SJCRH30 (cell line): ENCODE measurements at regions not wholly inside any gene's neighbourhood (a gene's known extent, or its start where the extent isn't known, plus 50 kb on each side); places are given as distances from the start of the nearest gene placed in this dataset.

Source experiments
- DNase-seq, 2 experiments: peaks; one replicate each; pipeline ENCODE4 v3.0.0-alpha.2; 2015 to 2020
- H3K27ac ChIP-seq: fragments of 250-450 bp; sonication (Bioruptor Pico); 2 replicates; pipeline ENCODE4 v1.5.1; 2020; ENCODE audit warnings: mild to moderate bottlenecking, moderate library complexity
- H3K27me3 ChIP-seq: fragments of 250-450 bp; sonication (Bioruptor Pico); 2 replicates; pipeline ENCODE4 v1.5.1; 2020; ENCODE audit warnings: mild to moderate bottlenecking, moderate library complexity
- H3K36me3 ChIP-seq: fragments of 250-450 bp; sonication (Bioruptor Pico); 2 replicates; pipeline ENCODE4 v1.5.1; 2020; ENCODE audit warnings: mild to moderate bottlenecking, moderate library complexity
- H3K4me1 ChIP-seq: fragments of 250-450 bp; sonication (Bioruptor Pico); 2 replicates; pipeline ENCODE4 v1.5.1; 2020; ENCODE audit warnings: mild to moderate bottlenecking, moderate library complexity
- H3K4me3 ChIP-seq: fragments of 250-450 bp; sonication (Bioruptor Pico); 2 replicates; pipeline ENCODE4 v1.5.1; 2020; ENCODE audit warnings: mild to moderate bottlenecking, moderate library complexity
- H3K9me3 ChIP-seq: fragments of 250-450 bp; sonication (Bioruptor Pico); replicated peaks from 2 replicates; pipeline ENCODE4 v1.5.1; 2020; ENCODE audit warnings: mild to moderate bottlenecking, moderate library complexity

DNA sequence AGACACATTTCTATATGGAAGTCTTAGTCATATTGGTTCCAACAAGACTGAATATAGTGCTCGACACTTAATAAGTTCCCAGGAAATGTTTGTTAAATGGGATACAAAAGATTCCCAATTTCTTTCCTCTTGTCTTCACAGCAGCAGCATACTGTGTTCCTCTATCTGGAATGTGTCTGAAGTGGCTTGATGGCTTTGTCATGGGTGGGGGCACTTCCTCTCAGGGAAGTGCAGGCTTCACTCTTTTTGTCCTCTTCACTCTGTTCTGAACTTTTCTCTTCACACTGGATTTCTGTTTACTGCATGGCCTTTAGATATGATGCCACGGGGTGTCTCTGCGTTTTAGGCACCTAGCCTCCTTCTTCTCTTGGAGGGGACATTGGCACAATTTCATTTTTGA lies 127.7 kb upstream of the C9orf72 start:
- no peaks in the 10 kb centered on the region for H3K9me3 ChIP-seq
- no peaks in the 10 kb centered on the region for H3K4me1 ChIP-seq
- no peaks in the 10 kb centered on the region for H3K36me3 ChIP-seq
- H3K27me3 ChIP-seq = no peaks in the 10 kb centered on the region
- DNase-seq = no peak
- no peak overlapping the region for H3K27ac ChIP-seq
- no peak overlapping the region for H3K4me3 ChIP-seq

DNA sequence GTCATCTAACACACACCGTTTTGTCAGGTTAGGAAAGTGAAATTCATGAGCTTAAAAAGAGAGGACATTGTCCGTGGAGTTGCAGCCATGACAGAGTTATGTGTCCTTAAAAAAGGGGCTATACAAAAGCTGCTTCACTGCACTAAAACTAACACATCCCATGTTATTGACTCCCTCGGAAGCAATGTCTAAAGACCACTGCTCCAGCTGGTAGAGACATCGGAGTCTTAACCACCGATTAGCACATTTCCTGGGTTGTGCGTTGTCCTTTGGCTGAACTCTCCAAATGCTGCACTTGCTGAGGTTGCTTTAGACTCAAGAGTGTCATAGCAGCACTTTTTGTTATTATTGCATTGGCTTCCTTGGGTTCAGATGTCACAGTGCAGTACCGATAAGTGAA lies 128.3 kb upstream of the C9orf72 start:
- no peaks in the 10 kb centered on the region for H3K9me3 ChIP-seq
- H3K4me3 ChIP-seq = no peak overlapping the region
- no peak overlapping the region for H3K27ac ChIP-seq
- no peaks in the 10 kb centered on the region for H3K4me1 ChIP-seq
- peak; percentile 10 to 54 for DNase-seq
- H3K36me3 ChIP-seq = no peaks in the 10 kb centered on the region
- no peaks in the 10 kb centered on the region for H3K27me3 ChIP-seq

DNA sequence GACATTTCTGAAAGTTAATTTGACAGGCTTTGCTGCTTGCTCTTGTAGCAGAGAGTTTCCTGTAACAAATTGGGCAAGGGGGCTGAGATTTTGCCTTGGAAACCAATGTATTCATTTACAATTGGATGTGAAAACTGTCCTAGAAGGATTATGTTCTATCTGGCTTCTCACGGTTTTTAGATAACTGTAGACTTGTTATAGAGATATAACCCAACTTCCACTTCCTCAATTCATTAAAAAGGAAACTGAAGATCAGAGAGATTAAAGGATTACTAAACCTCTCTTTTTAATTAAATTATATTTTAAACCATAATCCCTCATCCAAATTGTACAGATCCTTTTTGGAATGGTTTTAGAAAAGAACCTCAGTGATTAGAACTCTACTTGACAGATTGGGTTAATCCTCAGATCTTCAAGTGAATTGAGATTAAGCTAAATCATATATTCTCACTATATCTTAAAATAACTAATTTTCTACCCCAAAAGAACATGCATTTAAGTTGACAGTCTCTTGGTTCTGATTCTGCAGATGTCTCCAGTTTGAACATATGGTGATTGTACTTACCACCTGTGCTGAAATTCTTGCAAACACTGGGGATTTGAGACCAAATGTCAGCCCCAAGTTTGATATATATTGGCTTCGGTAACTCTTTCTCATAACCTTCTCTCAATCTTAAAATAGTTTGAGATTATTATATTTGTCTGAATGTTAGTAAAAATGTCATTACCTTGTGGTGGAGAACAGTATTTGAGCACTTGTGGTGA lies 130.1 kb upstream of the C9orf72 start:
- Histone ChIP-seq H3K9me3 (no peaks in the 10 kb centered on the region), H3K27ac (no peak overlapping the region), H3K27me3 (no peaks in the 10 kb centered on the region), H3K4me3 (no peak overlapping the region), H3K4me1 (no peaks in the 10 kb centered on the region), H3K36me3 (no peaks in the 10 kb centered on the region)
- no peak for DNase-seq

DNA sequence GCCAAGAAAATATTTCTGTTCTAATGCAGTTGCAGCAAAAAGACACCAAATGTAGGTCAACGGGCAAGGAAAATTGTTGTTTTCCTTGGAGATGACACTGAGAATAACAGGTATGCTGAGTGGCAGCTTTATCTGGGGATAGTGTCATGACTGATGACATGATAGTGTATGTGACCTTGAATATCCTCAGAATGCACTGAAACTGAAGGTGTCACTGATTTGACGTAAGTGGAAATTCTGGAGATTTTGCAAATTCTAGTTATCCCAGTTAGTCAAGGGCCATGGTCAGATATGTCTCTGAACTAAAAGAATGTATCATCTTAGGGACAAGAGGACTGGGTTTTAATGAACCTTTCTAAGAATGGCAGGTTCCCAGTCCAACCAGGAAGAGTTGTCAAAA lies 138.0 kb upstream of the C9orf72 start:
- H3K36me3 ChIP-seq = no peaks in the 10 kb centered on the region
- no peak overlapping the region for H3K27ac ChIP-seq
- H3K27me3 ChIP-seq = no peaks in the 10 kb centered on the region
- H3K9me3 ChIP-seq = no peaks in the 10 kb centered on the region
- H3K4me3 ChIP-seq = no peak overlapping the region
- H3K4me1 ChIP-seq = no peaks in the 10 kb centered on the region
- no peak for DNase-seq

DNA sequence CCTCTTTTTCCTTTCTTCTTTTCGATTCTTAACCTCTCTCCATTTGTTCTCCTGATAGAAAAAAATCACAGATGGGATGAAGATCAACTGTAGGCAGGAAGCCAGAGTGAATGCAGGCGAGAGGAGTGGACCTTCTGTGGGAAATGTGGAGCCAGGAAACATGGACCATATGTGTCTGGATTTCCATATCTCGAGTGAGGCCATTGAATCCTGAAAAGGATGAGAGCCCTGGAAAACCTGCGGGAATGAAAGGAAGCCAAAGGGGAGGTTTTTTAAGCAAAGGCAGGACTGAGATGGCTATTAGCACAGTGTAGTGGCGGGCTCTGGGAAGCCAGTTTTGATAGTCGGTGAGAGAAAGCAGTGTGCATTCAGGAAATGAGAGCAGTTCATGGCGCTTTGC lies 139.5 kb upstream of the C9orf72 start:
- no peak overlapping the region for H3K27ac ChIP-seq
- H3K4me3 ChIP-seq = no peak overlapping the region
- DNase-seq = no peak

DNA sequence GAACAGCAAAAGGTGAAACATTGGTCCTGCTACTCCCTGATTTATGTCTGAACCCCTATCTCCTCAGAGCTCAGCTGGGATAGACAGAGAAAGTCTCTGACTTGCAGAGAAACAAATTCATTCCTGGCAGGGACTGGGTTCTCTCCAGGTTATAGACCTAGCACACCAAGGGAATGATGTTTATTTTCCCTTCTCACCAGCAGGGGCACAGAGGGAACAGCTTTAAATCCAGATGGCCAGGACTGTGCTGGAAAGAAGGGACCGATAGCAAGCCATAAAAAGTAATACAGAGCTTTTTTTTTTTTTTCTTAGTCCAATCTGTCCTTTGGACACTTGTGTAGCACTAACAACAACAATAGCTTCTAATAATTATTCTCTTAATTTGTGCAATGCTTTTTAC lies 141.1 kb upstream of the C9orf72 start:
- DNase-seq = no peak
- Histone ChIP-seq H3K36me3 (no peaks in the 10 kb centered on the region), H3K9me3 (no peaks in the 10 kb centered on the region)

More for the DNA sequence above, 139.5 kb upstream of the C9orf72 start:
- Histone ChIP-seq H3K36me3 (no peaks in the 10 kb centered on the region), H3K27me3 (no peaks in the 10 kb centered on the region), H3K9me3 (no peaks in the 10 kb centered on the region), H3K4me1 (no peaks in the 10 kb centered on the region)

DNA sequence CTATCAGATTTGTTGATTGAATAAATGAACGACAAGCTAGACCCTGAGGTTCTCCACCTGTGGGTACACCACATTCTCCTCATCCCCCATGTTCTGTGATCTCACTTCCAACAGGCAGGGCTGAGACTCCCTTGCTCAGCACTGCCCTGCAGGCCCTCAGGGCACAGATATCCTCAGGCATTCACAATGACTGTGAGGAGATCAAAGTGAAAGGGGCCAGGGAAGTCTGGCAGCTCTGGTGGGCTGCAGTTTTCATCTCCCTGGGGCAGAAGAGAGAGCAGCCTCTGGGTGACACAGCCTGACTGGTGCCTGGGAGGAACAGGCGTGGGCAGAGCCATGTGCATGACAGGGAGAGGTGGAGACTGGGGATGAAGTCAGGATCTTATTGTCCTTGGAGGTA lies 142.4 kb upstream of the C9orf72 start:
- H3K27me3 ChIP-seq = no peaks in the 10 kb centered on the region
- H3K9me3 ChIP-seq = no peaks in the 10 kb centered on the region
- H3K4me1 ChIP-seq = no peaks in the 10 kb centered on the region
- no peaks in the 10 kb centered on the region for H3K36me3 ChIP-seq
- no peak for DNase-seq
- no peak overlapping the region for H3K27ac ChIP-seq
- no peak overlapping the region for H3K4me3 ChIP-seq

More for the DNA sequence above, 141.1 kb upstream of the C9orf72 start:
- H3K4me3 ChIP-seq = no peak overlapping the region
- H3K27me3 ChIP-seq = no peaks in the 10 kb centered on the region
- no peaks in the 10 kb centered on the region for H3K4me1 ChIP-seq
- H3K27ac ChIP-seq = no peak overlapping the region

DNA sequence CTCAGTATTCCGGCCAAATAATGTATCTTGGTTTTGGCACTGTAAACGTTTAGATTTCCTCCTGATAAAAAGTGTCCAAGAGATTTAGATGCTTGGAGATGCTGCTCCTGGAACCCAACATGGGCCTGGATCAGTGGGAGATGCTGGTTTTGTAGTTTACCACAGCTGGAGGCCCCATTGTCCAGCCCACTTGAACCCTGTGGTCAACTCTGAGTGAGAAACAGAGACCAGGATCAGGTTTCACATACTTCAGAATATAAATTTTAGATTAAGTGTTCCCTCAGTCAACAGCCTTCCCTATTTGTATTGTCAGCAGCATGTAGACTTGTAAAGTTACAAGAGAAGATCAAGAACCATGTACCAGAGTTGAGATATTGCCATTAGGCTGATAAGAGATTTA lies 144.7 kb upstream of the C9orf72 start:
- H3K4me3 ChIP-seq = no peak overlapping the region
- no peak overlapping the region for H3K27ac ChIP-seq
- no peaks in the 10 kb centered on the region for H3K36me3 ChIP-seq
- no peaks in the 10 kb centered on the region for H3K9me3 ChIP-seq
- no peaks in the 10 kb centered on the region for H3K4me1 ChIP-seq
- no peak for DNase-seq
- H3K27me3 ChIP-seq = no peaks in the 10 kb centered on the region

DNA sequence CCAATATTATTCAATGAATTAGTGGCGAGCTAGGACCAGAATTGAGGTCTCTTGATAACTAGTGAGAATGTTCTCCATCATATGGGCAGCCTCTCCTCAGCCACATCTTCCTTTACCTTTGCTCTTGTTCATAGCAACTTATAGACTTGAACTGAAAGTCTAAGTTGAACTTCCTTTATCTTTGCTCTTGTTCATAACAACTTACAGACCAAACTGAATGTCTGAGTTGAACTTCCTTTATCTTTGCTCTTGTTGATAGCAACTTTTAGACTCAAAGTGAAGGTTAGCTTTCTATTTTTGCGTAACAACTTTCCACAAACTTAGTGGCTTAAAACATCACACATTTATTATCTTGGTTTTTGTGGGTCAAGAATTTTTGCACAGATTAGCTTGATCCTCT lies 146.4 kb upstream of the C9orf72 start:
- no peak for DNase-seq
- no peak overlapping the region for H3K27ac ChIP-seq
- H3K4me1 ChIP-seq = no peaks in the 10 kb centered on the region
- H3K9me3 ChIP-seq = no peaks in the 10 kb centered on the region
- no peaks in the 10 kb centered on the region for H3K36me3 ChIP-seq
- no peaks in the 10 kb centered on the region for H3K27me3 ChIP-seq
- H3K4me3 ChIP-seq = no peak overlapping the region

DNA sequence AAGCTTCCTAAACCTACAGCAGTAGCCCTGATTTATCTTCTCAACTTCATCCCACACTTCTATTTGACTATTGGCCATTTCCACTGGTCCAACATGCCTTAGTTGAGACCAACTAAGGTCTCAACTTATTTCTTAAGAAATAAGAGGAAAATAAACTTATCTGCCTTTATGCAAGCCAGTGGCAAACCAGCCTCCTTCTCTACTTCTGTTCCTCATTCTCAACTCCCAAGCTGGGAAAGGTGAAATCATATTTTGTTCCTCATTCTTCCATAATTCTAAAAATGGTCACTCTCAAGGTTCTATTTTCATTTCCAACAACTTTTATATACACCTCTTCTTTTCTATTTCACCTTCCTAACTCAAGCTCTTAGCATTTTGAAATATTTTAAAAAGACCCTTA lies 149.6 kb upstream of the C9orf72 start:
- Histone ChIP-seq H3K9me3 (no peaks in the 10 kb centered on the region), H3K27me3 (no peaks in the 10 kb centered on the region), H3K36me3 (no peaks in the 10 kb centered on the region), H3K27ac (no peak overlapping the region), H3K4me1 (no peaks in the 10 kb centered on the region), H3K4me3 (no peak overlapping the region)
- DNase-seq = no peak

DNA sequence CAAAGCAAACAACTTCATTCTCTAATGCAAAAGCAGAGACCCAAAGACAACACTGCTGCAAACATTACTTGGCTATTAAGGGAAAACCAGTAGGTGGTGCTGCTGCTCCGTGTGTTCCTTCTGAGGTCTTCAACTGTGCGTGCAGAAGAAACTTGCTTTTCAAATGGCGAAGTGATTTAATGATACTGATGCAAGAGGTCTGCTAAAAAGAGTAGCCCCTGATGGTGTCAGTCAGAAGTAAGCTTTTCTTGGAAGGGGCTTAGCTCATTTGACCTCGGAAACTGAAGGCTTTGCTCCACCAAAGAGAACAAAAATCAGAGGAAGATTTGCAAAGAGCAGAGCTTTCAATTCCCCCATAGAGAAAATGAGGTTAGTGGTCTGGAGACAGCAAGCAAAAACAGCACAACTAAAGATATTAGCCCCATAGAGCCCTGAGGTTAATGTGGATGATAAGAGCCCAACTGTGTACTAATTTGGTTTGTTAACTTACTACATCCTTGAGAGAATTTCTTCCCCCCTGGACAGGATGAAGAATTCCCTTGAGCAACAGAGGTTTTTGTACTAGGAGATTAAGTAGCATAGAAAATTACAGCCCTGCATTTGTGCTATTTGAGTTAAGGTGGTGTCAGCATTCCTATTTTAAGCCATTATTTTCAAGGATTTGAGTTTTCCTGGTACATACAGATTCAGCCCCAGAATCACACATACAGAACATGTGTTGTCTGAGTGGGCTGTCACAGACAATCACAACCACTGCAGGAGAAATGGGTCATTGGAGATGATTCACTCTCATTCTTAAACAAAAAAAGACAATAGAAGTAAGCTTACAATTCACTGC lies 153.2 kb upstream of the C9orf72 start:
- H3K36me3 ChIP-seq = no peaks in the 10 kb centered on the region
- H3K27ac ChIP-seq = no peak overlapping the region
- DNase-seq = peak; percentile 40 to 79

DNA sequence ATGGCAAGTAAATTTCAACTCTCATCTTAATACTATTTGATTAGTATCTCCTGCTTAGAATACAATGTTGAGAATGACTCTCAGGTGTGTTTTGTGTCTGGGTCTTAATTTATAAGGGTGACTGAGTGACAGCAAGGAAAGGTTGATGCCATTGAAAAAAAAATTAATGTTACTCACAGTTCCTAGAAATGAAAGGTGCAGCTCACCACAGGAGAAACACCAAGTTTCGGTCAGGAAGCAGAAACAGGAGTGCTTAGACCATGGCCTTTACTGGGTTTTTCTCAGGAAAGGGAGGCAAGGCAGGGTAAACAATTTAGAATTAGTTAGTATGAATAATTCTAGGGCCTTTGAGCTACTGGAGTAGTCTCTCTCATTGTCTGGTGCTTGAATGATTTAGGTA lies 159.2 kb upstream of the C9orf72 start:
- Histone ChIP-seq H3K27ac (no peak overlapping the region), H3K27me3 (no peaks in the 10 kb centered on the region), H3K9me3 (0 out of 2 replicates have a peak, but pooled peaks cover 3% of the 10 kb centered on the region), H3K4me1 (no peaks in the 10 kb centered on the region), H3K36me3 (no peaks in the 10 kb centered on the region), H3K4me3 (no peak overlapping the region)
- DNase-seq = no peak

More for the DNA sequence above, 153.2 kb upstream of the C9orf72 start:
- no peak overlapping the region for H3K4me3 ChIP-seq
- H3K27me3 ChIP-seq = no peaks in the 10 kb centered on the region
- no peaks in the 10 kb centered on the region for H3K4me1 ChIP-seq
- H3K9me3 ChIP-seq = no peaks in the 10 kb centered on the region

DNA sequence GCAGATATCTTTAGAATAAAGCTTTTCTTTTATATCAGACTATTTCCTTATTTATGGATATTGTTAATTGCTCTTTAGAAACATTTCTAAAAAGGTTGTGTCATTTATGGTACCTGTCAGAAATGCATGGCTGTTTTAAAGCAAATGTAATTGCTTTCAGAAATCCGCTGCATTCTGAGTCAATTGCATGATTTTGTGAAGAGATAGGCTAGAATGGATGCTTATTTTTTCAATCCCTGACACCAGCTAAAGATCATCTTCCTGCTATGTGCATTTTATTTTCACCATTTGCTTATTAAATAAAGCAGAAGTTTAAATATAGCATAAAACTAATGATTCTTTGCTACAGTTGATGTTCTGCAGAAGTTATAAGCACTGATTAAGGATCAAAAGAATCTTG lies 170.2 kb upstream of the C9orf72 start:
- H3K27ac ChIP-seq = no peak overlapping the region
- H3K36me3 ChIP-seq = no peaks in the 10 kb centered on the region
- no peaks in the 10 kb centered on the region for H3K9me3 ChIP-seq
- no peaks in the 10 kb centered on the region for H3K4me1 ChIP-seq
- H3K27me3 ChIP-seq = no peaks in the 10 kb centered on the region
- H3K4me3 ChIP-seq = no peak overlapping the region
- no peak for DNase-seq

DNA sequence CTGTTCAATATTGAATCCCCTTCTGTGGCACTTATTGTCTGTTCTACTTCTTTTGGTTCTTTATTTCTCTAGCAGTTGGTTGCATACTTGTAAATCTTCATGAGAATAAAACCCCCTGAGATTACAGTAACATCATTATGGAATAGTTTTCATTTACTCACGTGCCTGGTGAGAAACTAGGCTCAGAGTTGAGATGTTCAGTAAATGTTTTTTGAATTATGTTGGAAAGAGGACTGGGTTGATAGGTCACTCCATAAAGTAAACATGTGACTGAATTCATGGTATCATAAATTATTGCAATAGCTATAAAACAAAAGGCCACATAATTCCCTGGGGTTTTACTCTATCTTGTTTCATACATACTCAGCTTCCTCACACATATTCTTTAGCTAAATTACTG lies 174.2 kb upstream of the C9orf72 start:
- H3K27ac ChIP-seq = no peak overlapping the region
- no peaks in the 10 kb centered on the region for H3K4me1 ChIP-seq
- no peaks in the 10 kb centered on the region for H3K27me3 ChIP-seq
- no peak overlapping the region for H3K4me3 ChIP-seq
- no peaks in the 10 kb centered on the region for H3K36me3 ChIP-seq
- no peak for DNase-seq
- H3K9me3 ChIP-seq = no peaks in the 10 kb centered on the region

DNA sequence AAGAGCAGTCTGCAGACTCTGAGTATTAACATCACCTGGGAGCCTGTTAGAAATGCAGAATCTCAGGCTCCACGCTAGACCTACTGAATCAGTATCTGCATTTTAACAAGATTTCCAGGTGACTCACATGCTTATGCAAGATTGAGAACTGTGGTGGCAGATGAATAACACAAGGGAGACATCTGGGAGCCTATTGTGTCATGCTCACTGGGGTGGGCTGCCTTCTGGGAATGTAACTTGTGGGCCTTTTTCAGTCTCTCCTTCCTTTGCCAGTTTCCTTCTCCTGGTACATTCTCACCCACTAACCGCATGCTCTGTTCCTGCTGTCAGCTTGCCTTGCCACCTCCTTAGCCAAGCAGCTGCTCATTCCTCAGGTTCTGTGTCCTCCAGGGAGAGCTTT lies 176.6 kb upstream of the C9orf72 start:
- H3K4me1 ChIP-seq = no peaks in the 10 kb centered on the region
- H3K36me3 ChIP-seq = no peaks in the 10 kb centered on the region
- no peak overlapping the region for H3K27ac ChIP-seq
- no peaks in the 10 kb centered on the region for H3K9me3 ChIP-seq
- DNase-seq = no peak
- no peaks in the 10 kb centered on the region for H3K27me3 ChIP-seq
- no peak overlapping the region for H3K4me3 ChIP-seq
